ENCODE measurements at regions not wholly inside any gene's neighbourhood (a gene's known extent, or its start where the extent isn't known, plus 50 kb on each side); places are given as distances from the start of the nearest gene placed in this dataset.

DNA sequence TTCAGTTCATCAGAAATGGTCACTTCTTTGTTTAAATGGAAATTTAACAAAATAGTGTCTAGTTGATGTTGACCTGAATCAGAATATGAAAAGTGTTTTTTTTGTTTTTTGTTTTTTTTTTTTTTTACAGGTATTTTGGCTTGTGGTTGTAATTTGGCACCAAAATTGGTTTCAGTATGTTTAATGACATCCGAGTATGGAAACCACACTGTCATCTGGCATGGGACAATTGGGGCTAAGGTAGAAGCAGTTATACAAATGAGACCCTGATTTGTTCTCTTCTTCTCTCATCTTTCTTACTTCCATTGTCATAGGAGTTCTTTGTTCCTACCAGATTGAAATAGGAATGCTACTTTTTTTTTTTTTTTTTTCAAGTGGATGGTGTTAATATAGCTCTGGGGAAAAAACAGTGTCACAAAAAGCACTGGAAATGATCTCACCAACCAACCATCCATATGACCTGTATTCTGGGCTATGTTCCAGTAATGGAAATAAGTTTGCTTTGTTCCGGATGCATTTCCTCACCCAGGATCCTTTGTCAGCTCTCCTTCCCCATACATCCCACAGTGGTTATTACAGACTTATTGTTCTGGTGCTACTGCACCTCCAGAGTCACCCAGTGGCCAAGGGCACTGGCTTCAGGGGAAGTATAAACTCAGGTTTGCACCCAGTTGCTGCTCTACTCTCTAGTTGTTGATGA is 95.8 kb downstream of the ATXN3L start:
- no peak overlapping the region for H3K9ac ChIP-seq (ENCODE audit: low read length)
- TF ChIP-seq, protein P1, sequence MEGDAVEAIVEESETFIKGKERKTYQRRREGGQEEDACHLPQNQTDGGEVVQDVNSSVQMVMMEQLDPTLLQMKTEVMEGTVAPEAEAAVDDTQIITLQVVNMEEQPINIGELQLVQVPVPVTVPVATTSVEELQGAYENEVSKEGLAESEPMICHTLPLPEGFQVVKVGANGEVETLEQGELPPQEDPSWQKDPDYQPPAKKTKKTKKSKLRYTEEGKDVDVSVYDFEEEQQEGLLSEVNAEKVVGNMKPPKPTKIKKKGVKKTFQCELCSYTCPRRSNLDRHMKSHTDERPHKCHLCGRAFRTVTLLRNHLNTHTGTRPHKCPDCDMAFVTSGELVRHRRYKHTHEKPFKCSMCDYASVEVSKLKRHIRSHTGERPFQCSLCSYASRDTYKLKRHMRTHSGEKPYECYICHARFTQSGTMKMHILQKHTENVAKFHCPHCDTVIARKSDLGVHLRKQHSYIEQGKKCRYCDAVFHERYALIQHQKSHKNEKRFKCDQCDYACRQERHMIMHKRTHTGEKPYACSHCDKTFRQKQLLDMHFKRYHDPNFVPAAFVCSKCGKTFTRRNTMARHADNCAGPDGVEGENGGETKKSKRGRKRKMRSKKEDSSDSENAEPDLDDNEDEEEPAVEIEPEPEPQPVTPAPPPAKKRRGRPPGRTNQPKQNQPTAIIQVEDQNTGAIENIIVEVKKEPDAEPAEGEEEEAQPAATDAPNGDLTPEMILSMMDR (IDR thresholded peaks at IDR 0.05; ENCODE audit: low read depth, low read length) = no peak
- no peaks in the 10 kb centered on the region for H3K27me3 ChIP-seq (ENCODE audit: low read depth, low read length)
- H3K4me3 ChIP-seq (ENCODE audit: low read length) = no peak overlapping the region
- H3K4me2 ChIP-seq (ENCODE audit: low read length) = no peak overlapping the region
- H3K9me3 ChIP-seq (ENCODE audit: insufficient read depth, low read length) = no peaks in the 10 kb centered on the region
- H3K4me1 ChIP-seq (ENCODE audit: low read length) = peaks cover 14% of the 10 kb centered on the region
- H4K20me1 ChIP-seq (ENCODE audit: insufficient read depth, low read length) = no peaks in the 10 kb centered on the region
- no peaks in the 10 kb centered on the region for H3K79me2 ChIP-seq (ENCODE audit: low read length)
- no peak overlapping the region for H2AFZ ChIP-seq (ENCODE audit: low read depth, low read length)
- no peaks in the 10 kb centered on the region for H3K36me3 ChIP-seq (replicated peaks; ENCODE audit: low read depth, low read length)
- no peak overlapping the region for H3K27ac ChIP-seq (ENCODE audit: low read length)

DNA sequence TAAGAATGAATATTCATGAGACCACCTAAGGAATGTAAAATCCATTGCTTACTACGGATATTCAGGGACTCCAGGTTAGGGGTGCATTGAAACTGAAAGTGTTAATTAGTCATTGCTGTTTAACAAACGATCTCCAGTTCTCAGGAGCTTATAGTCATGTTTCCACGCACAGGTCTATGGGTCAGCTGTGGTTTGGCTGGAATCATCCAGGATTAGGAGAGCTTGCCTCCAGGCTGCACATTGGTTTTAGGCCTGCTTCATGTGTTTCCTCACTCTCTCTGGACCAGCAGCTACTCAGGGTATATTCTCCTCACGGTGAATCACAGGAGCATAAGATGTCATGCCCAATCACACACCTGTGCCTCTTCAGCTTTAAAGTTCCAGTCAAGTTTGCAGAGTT is 98.9 kb downstream of the ATXN3L start:
- H3K4me2 ChIP-seq (ENCODE audit: low read length) = peak overlapping the region; percentile 87

DNA sequence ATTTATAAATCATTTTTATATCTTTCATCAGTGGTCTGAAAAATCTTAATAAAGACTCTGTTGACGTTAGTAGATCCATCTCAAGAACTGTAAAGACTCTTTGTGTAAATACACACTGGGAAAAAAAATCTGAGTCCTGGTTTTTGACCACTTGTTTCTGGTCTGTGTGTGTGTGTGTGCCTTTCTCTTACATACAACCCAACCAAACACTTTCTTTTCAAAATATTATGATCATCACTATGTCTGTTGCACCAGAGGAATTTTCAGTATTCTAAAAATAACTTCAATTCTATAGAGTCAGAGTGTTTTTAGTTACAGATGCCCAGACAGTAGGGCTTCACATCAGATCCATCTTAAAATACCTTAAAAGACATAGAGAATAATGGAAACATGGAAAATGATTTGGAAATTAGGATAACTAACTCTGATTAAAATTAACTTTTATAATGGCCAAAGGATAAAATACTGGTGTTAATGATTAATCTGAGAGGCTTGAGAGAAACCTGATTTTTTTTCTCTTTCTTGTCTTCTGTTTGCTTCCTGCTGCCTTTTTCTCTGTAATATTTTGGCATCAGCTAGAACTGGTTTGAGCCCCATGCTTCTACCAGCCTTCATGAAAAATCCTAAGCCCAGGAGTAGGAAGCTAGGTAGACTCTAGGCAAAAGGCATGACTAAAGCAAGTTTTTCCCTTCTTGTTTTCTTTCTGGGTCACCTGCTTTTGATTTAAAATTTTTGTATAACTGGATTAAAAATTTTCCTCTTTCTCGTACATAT is 99.7 kb downstream of the ATXN3L start:
- no peaks in the 10 kb centered on the region for H4K20me1 ChIP-seq (ENCODE audit: insufficient read depth, low read length)
- peak overlapping the region; percentile 94 for H2AFZ ChIP-seq (ENCODE audit: low read depth, low read length)
- peak overlapping the region; percentile 66 for H3K4me3 ChIP-seq (ENCODE audit: low read length)
- H3K9ac ChIP-seq (ENCODE audit: low read length) = no peak overlapping the region
- TF ChIP-seq, protein P1 (IDR thresholded peaks at IDR 0.05; ENCODE audit: low read depth, low read length) = no peak
- no peak for TF ChIP-seq EZH2phosphoT487 (IDR thresholded peaks at IDR 0.05; ENCODE audit: low read depth)
- H3K27ac ChIP-seq (ENCODE audit: low read length) = no peak overlapping the region
- H3K27me3 ChIP-seq (ENCODE audit: low read depth, low read length) = no peaks in the 10 kb centered on the region
- H3K79me2 ChIP-seq (ENCODE audit: low read length) = no peaks in the 10 kb centered on the region
- no peaks in the 10 kb centered on the region for H3K9me3 ChIP-seq (ENCODE audit: insufficient read depth, low read length)
- no peaks in the 10 kb centered on the region for H3K36me3 ChIP-seq (replicated peaks; ENCODE audit: low read depth, low read length)
- H3K4me1 ChIP-seq (ENCODE audit: low read length) = peaks cover 14% of the 10 kb centered on the region
- H3K4me2 ChIP-seq (ENCODE audit: low read length) = peak overlapping the region; percentile 87

More for the DNA sequence above, 98.9 kb downstream of the ATXN3L start:
- Histone ChIP-seq H3K4me1 (ENCODE audit: low read length) (peaks cover 14% of the 10 kb centered on the region), H3K9me3 (ENCODE audit: insufficient read depth, low read length) (no peaks in the 10 kb centered on the region), H3K36me3 (replicated peaks; ENCODE audit: low read depth, low read length) (no peaks in the 10 kb centered on the region), H3K27ac (ENCODE audit: low read length) (no peak overlapping the region), H2AFZ (ENCODE audit: low read depth, low read length) (peak overlapping the region; percentile 94), H3K79me2 (ENCODE audit: low read length) (no peaks in the 10 kb centered on the region), H4K20me1 (ENCODE audit: insufficient read depth, low read length) (no peaks in the 10 kb centered on the region), H3K9ac (ENCODE audit: low read length) (peak overlapping the region; percentile 9; the same call in 1 of the 2 replicates), H3K27me3 (ENCODE audit: low read depth, low read length) (no peaks in the 10 kb centered on the region), H3K4me3 (ENCODE audit: low read length) (peak overlapping the region; percentile 66)
- no peak for TF ChIP-seq EZH2phosphoT487 (IDR thresholded peaks at IDR 0.05; ENCODE audit: low read depth)
- TF ChIP-seq, protein P1 (IDR thresholded peaks at IDR 0.05; ENCODE audit: low read depth, low read length) = no peak

DNA sequence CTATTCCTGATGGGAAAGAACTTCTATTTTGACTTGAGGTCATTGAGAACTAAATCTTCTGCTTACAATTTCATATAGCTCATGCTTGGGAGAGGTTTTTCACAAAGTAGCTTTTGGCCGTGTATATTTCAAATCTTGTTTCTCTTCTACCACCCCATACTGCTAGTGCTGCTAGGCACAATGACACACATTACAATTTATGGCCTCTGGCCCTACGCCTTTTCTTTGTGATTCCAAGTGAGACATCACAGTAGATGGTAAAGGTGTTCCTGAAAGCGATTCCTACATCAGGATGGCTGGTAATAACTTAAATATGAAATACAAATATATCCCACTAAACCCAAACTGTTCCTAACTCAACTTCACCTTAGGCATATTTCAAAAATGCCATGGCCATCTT is 101.1 kb downstream of the ATXN3L start:
- H3K4me1 ChIP-seq (ENCODE audit: low read length) = peaks cover 14% of the 10 kb centered on the region
- H3K9ac ChIP-seq (ENCODE audit: low read length) = no peak overlapping the region
- H3K4me3 ChIP-seq (ENCODE audit: low read length) = no peak overlapping the region
- H4K20me1 ChIP-seq (ENCODE audit: insufficient read depth, low read length) = no peaks in the 10 kb centered on the region
- H3K36me3 ChIP-seq (replicated peaks; ENCODE audit: low read depth, low read length) = no peaks in the 10 kb centered on the region
- H3K79me2 ChIP-seq (ENCODE audit: low read length) = no peaks in the 10 kb centered on the region
- no peak overlapping the region for H3K4me2 ChIP-seq (ENCODE audit: low read length)
- H3K9me3 ChIP-seq (ENCODE audit: insufficient read depth, low read length) = no peaks in the 10 kb centered on the region
- no peak overlapping the region for H3K27ac ChIP-seq (ENCODE audit: low read length)
- no peaks in the 10 kb centered on the region for H3K27me3 ChIP-seq (ENCODE audit: low read depth, low read length)
- no peak overlapping the region for H2AFZ ChIP-seq (ENCODE audit: low read depth, low read length)
- no peak for TF ChIP-seq EZH2phosphoT487 (IDR thresholded peaks at IDR 0.05; ENCODE audit: low read depth)
